Glutamatergic neuron (in vitro differentiated cells): ENCODE measurements at regions not wholly inside any gene's neighbourhood (a gene's known extent, or its start where the extent isn't known, plus 50 kb on each side); places are given as distances from the start of the nearest gene placed in this dataset.

ENCODE experiments used
- DNase-seq: peaks from one replicate; pipeline ENCODE4 v3.0.0; 2022
- H3K27ac Mint-ChIP-seq: one replicate; pipeline ENCODE4 v1.8.0; 2020; ENCODE audit warnings: mild to moderate bottlenecking, mixed read lengths, inconsistent platforms; ENCODE audit not compliant: unreplicated experiment
- H3K27me3 Mint-ChIP-seq: one replicate; pipeline ENCODE4 v1.8.0; 2020; ENCODE audit warnings: mild to moderate bottlenecking, moderate library complexity, mixed read lengths, inconsistent platforms; ENCODE audit not compliant: unreplicated experiment
- H3K36me3 Mint-ChIP-seq: one replicate; pipeline ENCODE4 v1.8.0; 2020; ENCODE audit warnings: mild to moderate bottlenecking, mixed read lengths, inconsistent platforms; ENCODE audit not compliant: unreplicated experiment
- H3K4me1 Mint-ChIP-seq: one replicate; pipeline ENCODE4 v1.8.0; 2020; ENCODE audit warnings: mild to moderate bottlenecking, low read depth, mixed read lengths, inconsistent platforms; ENCODE audit not compliant: unreplicated experiment
- H3K4me3 Mint-ChIP-seq: one replicate; pipeline ENCODE4 v1.8.0; 2020; ENCODE audit warnings: mild to moderate bottlenecking, mixed read lengths, inconsistent platforms; ENCODE audit not compliant: unreplicated experiment
- H3K9me3 Mint-ChIP-seq: one replicate; pipeline ENCODE4 v1.8.0; 2020; ENCODE audit warnings: mild to moderate bottlenecking, moderate library complexity, mixed read lengths, inconsistent platforms; ENCODE audit not compliant: unreplicated experiment
- TF ChIP-seq, protein P1 (sequence below): fragments of 200-600 bp; sonication (generic); IDR thresholded peaks from one replicate; pipeline ENCODE4 v1.5.0; 2021; ENCODE audit not compliant: partially characterized antibody, unreplicated experiment

- Mint-ChIP-seq H3K27me3 (no peaks in the 10 kb centered on the region), H3K9me3 (no peaks in the 10 kb centered on the region), H3K4me1 (peaks cover 16% of the 10 kb centered on the region), H3K27ac (peak overlapping the region; percentile 36), H3K36me3 (no peaks in the 10 kb centered on the region), H3K4me3 (no peak overlapping the region)
- TF ChIP-seq, protein P1, sequence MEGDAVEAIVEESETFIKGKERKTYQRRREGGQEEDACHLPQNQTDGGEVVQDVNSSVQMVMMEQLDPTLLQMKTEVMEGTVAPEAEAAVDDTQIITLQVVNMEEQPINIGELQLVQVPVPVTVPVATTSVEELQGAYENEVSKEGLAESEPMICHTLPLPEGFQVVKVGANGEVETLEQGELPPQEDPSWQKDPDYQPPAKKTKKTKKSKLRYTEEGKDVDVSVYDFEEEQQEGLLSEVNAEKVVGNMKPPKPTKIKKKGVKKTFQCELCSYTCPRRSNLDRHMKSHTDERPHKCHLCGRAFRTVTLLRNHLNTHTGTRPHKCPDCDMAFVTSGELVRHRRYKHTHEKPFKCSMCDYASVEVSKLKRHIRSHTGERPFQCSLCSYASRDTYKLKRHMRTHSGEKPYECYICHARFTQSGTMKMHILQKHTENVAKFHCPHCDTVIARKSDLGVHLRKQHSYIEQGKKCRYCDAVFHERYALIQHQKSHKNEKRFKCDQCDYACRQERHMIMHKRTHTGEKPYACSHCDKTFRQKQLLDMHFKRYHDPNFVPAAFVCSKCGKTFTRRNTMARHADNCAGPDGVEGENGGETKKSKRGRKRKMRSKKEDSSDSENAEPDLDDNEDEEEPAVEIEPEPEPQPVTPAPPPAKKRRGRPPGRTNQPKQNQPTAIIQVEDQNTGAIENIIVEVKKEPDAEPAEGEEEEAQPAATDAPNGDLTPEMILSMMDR: no peak
- DNase-seq: no peak
Measured at GRCh38 chr2:22281033-22281432, 1103.9 kb upstream of the KLHL29 start.

GRCh38 chr2:22282220-22282619 lies 1102.8 kb upstream of the KLHL29 start:
- H3K4me3 Mint-ChIP-seq: no peak overlapping the region
- DNase-seq: no peak
- peaks cover 16% of the 10 kb centered on the region for H3K4me1 Mint-ChIP-seq
- no peaks in the 10 kb centered on the region for H3K27me3 Mint-ChIP-seq
- H3K9me3 Mint-ChIP-seq: no peaks in the 10 kb centered on the region
- TF ChIP-seq, protein P1: no peak
- H3K36me3 Mint-ChIP-seq: no peaks in the 10 kb centered on the region
- no peak overlapping the region for H3K27ac Mint-ChIP-seq

DNA sequence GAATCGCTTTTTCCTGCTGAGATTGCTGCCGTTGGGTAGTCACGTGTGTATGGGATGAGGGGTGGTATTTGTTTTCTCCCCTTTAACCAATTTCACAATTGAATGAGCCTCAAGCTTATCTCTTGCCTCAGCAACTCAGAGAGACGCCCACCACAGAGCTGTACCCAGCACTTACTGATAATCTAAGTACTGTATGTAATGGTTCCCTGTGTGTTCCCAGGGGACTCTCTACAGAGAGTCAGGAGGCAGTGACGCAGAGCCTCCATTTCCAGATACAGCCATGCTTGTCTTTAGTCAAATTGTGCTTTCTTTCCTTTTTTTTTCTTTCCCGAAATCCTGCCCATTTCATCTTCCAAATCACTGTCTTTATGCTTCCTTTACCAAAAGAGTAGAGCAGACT lies 1102.1 kb upstream of the KLHL29 start:
- Mint-ChIP-seq H3K4me3 (no peak overlapping the region), H3K27me3 (no peaks in the 10 kb centered on the region), H3K36me3 (no peaks in the 10 kb centered on the region), H3K4me1 (peaks cover 16% of the 10 kb centered on the region), H3K27ac (no peak overlapping the region), H3K9me3 (no peaks in the 10 kb centered on the region)
- TF ChIP-seq, protein P1: no peak
- peak; percentile 17 for DNase-seq

DNA sequence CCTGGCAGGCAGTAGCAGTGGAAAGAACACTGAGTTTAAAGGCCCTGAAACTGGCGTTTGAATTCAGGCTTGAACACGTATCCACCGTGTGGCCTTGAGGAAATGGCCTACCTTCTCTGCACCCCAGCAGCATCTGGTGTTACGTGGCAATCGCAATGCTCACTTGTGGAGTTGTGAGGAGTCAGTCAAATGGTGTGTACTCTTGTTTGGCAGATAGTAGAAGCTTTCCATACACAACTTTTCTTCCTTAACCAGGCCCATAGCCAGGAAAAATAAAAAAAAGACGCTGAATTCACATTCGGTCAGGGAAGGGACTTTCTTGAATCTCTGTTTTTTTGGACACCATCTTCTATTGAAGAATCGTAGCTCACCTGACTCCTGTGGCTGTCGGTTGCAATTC lies 1101.5 kb upstream of the KLHL29 start:
- H3K4me3 Mint-ChIP-seq: no peak overlapping the region
- no peaks in the 10 kb centered on the region for H3K27me3 Mint-ChIP-seq
- H3K36me3 Mint-ChIP-seq: no peaks in the 10 kb centered on the region
- TF ChIP-seq, protein P1: no peak
- peaks cover 16% of the 10 kb centered on the region for H3K4me1 Mint-ChIP-seq
- DNase-seq: no peak
- H3K27ac Mint-ChIP-seq: no peak overlapping the region
- H3K9me3 Mint-ChIP-seq: no peaks in the 10 kb centered on the region

DNA sequence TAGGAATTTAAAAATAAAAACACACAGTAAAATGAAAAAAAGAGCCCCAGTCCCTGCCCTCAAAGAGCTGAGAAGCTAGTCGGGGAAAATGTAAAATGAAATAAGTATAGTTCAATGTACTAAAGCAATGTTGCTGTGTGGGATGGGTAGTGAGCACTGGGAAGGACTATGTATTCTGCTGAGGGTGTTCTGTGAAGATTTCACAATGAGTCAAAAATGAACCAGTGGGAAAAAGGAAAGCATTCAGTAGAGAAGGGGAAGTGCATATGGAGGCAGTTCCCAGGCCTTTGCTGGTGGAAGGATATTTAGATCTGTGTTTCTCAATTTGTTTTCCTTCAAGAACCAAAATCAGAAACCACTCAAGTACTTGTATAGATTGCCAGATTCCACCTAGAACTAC lies 1094.7 kb upstream of the KLHL29 start:
- no peaks in the 10 kb centered on the region for H3K27me3 Mint-ChIP-seq
- TF ChIP-seq, protein P1: no peak
- H3K9me3 Mint-ChIP-seq: peaks cover 1% of the 10 kb centered on the region
- H3K4me3 Mint-ChIP-seq: no peak overlapping the region
- no peaks in the 10 kb centered on the region for H3K4me1 Mint-ChIP-seq
- no peak for DNase-seq
- no peaks in the 10 kb centered on the region for H3K36me3 Mint-ChIP-seq
- H3K27ac Mint-ChIP-seq: no peak overlapping the region
